Neural cell (in vitro differentiated cells): ENCODE measurements at regions not wholly inside any gene's neighbourhood (a gene's known extent, or its start where the extent isn't known, plus 50 kb on each side); places are given as distances from the start of the nearest gene placed in this dataset.

Source experiments
- H2AFZ ChIP-seq: fragments of 200-600, 300-800 bp; sonication (generic), shearing (Covaris generic); 2 replicates; pipeline ENCODE4 v1.6.0; 2014; ENCODE audit warnings: low read depth, mild to moderate bottlenecking, antibody characterized with exemption, low read length, moderate library complexity
- H3F3A ChIP-seq: fragments of 200-600 bp; shearing (Covaris generic); 2 replicates; pipeline ENCODE4 v1.6.1; 2016; ENCODE audit warnings: mild to moderate bottlenecking, moderate library complexity, mixed read lengths, antibody characterized with exemption, low read length; ENCODE audit not compliant: insufficient read depth, poor library complexity, severe bottlenecking
- H3K27ac ChIP-seq: fragments of 200-600, 300-800 bp; sonication (generic), shearing (Covaris generic); 2 replicates; pipeline ENCODE4 v1.5.1; 2014; ENCODE audit warnings: mild to moderate bottlenecking, low read length, moderate library complexity
- H3K27me3 ChIP-seq: fragments of 300-800, 200-600 bp; sonication (generic), shearing (Covaris generic); 2 replicates; pipeline ENCODE4 v1.6.0; 2014; ENCODE audit warnings: mild to moderate bottlenecking, low read depth, low read length, moderate library complexity; ENCODE audit not compliant: insufficient read depth
- H3K36me3 ChIP-seq: fragments of 300-800, 200-600 bp; sonication (generic), shearing (Covaris generic); 2 replicates; pipeline ENCODE4 v1.5.1; 2014; ENCODE audit warnings: mild to moderate bottlenecking, antibody characterized with exemption, low read length, moderate library complexity; ENCODE audit not compliant: insufficient read depth
- H3K4me2 ChIP-seq: fragments of 300-800, 200-600 bp; sonication (generic), shearing (Covaris generic); 2 replicates; pipeline ENCODE4 v1.6.0; 2014; ENCODE audit warnings: mild to moderate bottlenecking, low read length
- H3K4me3 ChIP-seq: fragments of 300-800, 200-600 bp; sonication (generic), shearing (Covaris generic); 2 replicates; pipeline ENCODE4 v1.5.1; 2014; ENCODE audit warnings: mild to moderate bottlenecking, low read length, moderate library complexity
- H3K79me2 ChIP-seq: fragments of 200-600 bp; shearing (Covaris generic); replicated peaks from 2 replicates; pipeline ENCODE4 v1.6.0; 2014; ENCODE audit warnings: mild to moderate bottlenecking, low read length, moderate library complexity; ENCODE audit not compliant: insufficient read depth
- H3K9ac ChIP-seq: fragments of 300-800, 200-600 bp; sonication (generic), shearing (Covaris generic); 2 replicates; pipeline ENCODE4 v1.6.1; 2016; ENCODE audit warnings: mild to moderate bottlenecking, low read length, mixed read lengths
- H3K9me2 ChIP-seq: fragments of 200-600 bp; shearing (Covaris generic); 2 replicates; pipeline ENCODE4 v1.6.1; 2016; ENCODE audit warnings: mild to moderate bottlenecking, low read length, mixed read lengths; ENCODE audit not compliant: insufficient read depth
- H3K9me3 ChIP-seq: fragments of 200-600, 300-800 bp; sonication (generic), shearing (Covaris generic); 2 replicates; pipeline ENCODE4 v1.6.1; 2016; ENCODE audit warnings: mild to moderate bottlenecking, mixed run types, low read length, moderate library complexity, mixed read lengths
- H4K20me1 ChIP-seq: fragments of 200-600 bp; shearing (Covaris generic); 2 replicates; pipeline ENCODE4 v1.6.1; 2016; ENCODE audit warnings: mild to moderate bottlenecking, mixed run types; ENCODE audit not compliant: insufficient read depth
- EP300 ChIP-seq: fragments of 450-650 bp; conservative IDR thresholded peaks from 2 replicates; pipeline ENCODE4 v1.6.1; 2014; ENCODE audit warnings: antibody characterized with exemption, mild to moderate bottlenecking, moderate library complexity; ENCODE audit not compliant: poor library complexity, severe bottlenecking
- EZH2 ChIP-seq: fragments of 200-600, 300-800 bp; shearing (Covaris generic), sonication (generic); IDR thresholded peaks from 2 replicates; pipeline ENCODE4 v1.6.1; 2014; ENCODE audit warnings: antibody characterized with exemption, low read length, borderline replicate concordance, mild to moderate bottlenecking; ENCODE audit not compliant: insufficient read depth, poor library complexity, severe bottlenecking
- MXI1 ChIP-seq: fragments of 450-650 bp; conservative IDR thresholded peaks from 2 replicates; pipeline ENCODE4 v1.6.1; 2014; ENCODE audit warnings: antibody characterized with exemption, mild to moderate bottlenecking; ENCODE audit not compliant: poor library complexity, severe bottlenecking
- POLR2AphosphoS5 ChIP-seq: IDR thresholded peaks from 2 replicates; pipeline ENCODE4 v1.6.1; 2012
- RAD21 ChIP-seq: fragments of 450-650 bp; conservative IDR thresholded peaks from 2 replicates; pipeline ENCODE4 v1.6.1; 2014; ENCODE audit warnings: antibody characterized with exemption, mild to moderate bottlenecking, moderate library complexity
- SMC3 ChIP-seq: fragments of 450-650 bp; conservative IDR thresholded peaks from 2 replicates; pipeline ENCODE4 v1.6.1; 2014; ENCODE audit warnings: antibody characterized with exemption, mild to moderate bottlenecking, moderate library complexity; ENCODE audit not compliant: poor library complexity
- TAF1 ChIP-seq: IDR thresholded peaks from 2 replicates; pipeline ENCODE4 v1.6.1; 2012; ENCODE audit warnings: low read depth
- TF ChIP-seq, protein P1 (sequence below): fragments of 450-650 bp; IDR thresholded peaks from 2 replicates; pipeline ENCODE4 v1.5.1; 2014; ENCODE audit warnings: antibody characterized with exemption, mild to moderate bottlenecking, moderate library complexity; ENCODE audit not compliant: poor library complexity, severe bottlenecking
- TF ChIP-seq, protein P2 (sequence below): IDR thresholded peaks from 2 replicates; pipeline ENCODE4 v1.6.1; 2012; ENCODE audit warnings: borderline replicate concordance

DNA sequence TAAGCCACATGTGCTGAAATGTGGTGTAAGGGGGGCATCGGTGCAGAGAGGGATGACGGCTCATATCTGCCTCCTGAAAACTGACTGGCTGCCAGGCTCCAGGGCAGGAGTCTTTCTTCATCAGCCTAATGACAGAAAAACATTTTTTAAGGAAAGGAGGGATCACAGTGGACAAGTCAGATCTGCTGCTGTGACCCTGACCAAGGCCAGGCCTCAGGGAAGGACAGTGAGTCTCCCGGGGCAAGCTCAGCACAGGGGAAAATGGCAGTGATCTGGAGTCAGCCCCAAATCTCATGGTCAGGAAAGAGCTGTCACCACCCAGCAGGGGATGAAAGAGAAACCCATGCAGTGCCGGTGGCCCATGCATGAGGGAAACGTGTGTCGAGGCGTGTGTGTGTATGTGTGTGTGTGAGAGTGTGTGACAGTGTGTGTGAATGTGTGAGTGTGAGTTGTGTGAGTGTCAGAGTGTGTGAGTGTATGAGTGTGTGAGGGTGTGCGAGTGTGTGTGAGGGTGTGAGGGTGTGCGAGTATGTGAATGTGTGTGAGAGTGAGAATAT is 134.5 kb downstream of the INHBB start:
- Histone ChIP-seq H3K79me2 (no peaks in the 10 kb centered on the region), H3K4me2 (no peak overlapping the region), H3K9me2 (no peaks in the 10 kb centered on the region), H4K20me1 (no peaks in the 10 kb centered on the region), H3K4me3 (no peak overlapping the region), H3K27me3 (no peaks in the 10 kb centered on the region), H3K27ac (no peak overlapping the region), H3K36me3 (no peaks in the 10 kb centered on the region), H2AFZ (no peak overlapping the region), H3K9me3 (no peaks in the 10 kb centered on the region), H3K9ac (no peak overlapping the region), H3F3A (no peaks in the 10 kb centered on the region)
- TF ChIP-seq POLR2AphosphoS5: no peak
- TF ChIP-seq, protein P1, sequence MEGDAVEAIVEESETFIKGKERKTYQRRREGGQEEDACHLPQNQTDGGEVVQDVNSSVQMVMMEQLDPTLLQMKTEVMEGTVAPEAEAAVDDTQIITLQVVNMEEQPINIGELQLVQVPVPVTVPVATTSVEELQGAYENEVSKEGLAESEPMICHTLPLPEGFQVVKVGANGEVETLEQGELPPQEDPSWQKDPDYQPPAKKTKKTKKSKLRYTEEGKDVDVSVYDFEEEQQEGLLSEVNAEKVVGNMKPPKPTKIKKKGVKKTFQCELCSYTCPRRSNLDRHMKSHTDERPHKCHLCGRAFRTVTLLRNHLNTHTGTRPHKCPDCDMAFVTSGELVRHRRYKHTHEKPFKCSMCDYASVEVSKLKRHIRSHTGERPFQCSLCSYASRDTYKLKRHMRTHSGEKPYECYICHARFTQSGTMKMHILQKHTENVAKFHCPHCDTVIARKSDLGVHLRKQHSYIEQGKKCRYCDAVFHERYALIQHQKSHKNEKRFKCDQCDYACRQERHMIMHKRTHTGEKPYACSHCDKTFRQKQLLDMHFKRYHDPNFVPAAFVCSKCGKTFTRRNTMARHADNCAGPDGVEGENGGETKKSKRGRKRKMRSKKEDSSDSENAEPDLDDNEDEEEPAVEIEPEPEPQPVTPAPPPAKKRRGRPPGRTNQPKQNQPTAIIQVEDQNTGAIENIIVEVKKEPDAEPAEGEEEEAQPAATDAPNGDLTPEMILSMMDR: no peak
- TF ChIP-seq EP300: no peak
- TF ChIP-seq TAF1: no peak
- no peak for TF ChIP-seq MXI1
- TF ChIP-seq RAD21: no peak
- no peak for TF ChIP-seq EZH2
- TF ChIP-seq, protein P2, sequence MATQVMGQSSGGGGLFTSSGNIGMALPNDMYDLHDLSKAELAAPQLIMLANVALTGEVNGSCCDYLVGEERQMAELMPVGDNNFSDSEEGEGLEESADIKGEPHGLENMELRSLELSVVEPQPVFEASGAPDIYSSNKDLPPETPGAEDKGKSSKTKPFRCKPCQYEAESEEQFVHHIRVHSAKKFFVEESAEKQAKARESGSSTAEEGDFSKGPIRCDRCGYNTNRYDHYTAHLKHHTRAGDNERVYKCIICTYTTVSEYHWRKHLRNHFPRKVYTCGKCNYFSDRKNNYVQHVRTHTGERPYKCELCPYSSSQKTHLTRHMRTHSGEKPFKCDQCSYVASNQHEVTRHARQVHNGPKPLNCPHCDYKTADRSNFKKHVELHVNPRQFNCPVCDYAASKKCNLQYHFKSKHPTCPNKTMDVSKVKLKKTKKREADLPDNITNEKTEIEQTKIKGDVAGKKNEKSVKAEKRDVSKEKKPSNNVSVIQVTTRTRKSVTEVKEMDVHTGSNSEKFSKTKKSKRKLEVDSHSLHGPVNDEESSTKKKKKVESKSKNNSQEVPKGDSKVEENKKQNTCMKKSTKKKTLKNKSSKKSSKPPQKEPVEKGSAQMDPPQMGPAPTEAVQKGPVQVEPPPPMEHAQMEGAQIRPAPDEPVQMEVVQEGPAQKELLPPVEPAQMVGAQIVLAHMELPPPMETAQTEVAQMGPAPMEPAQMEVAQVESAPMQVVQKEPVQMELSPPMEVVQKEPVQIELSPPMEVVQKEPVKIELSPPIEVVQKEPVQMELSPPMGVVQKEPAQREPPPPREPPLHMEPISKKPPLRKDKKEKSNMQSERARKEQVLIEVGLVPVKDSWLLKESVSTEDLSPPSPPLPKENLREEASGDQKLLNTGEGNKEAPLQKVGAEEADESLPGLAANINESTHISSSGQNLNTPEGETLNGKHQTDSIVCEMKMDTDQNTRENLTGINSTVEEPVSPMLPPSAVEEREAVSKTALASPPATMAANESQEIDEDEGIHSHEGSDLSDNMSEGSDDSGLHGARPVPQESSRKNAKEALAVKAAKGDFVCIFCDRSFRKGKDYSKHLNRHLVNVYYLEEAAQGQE: no peak
- TF ChIP-seq SMC3: no peak

DNA sequence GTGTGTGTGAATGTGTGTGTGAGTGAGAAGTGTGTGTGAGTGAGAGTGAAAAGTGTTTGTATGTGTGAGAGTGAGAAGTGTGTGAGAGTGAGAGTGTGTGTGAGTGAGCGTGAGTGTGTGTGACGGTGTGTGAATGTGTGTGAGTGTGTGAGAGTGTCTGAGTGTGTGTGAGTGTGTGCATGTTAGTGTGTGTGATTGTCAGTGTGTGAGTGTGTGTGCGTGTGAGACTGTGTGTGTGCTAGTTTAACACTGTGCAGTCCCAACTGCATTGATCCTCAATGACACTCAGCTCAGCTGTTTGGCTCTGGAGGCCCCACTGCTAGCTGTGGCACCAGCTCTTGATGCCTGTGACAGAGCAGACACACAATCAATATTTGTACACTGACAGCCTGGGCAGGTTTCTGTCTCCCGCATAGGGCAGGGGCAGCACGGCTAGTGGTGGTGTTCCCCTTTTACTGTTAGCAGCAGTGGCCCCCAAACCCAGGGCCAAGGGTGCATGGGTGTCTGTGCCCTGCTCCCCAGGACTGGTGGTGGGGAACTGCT is 135.0 kb downstream of the INHBB start:
- Histone ChIP-seq H3K4me3 (no peak overlapping the region), H3K9me3 (no peaks in the 10 kb centered on the region), H3K27me3 (no peaks in the 10 kb centered on the region), H3K9me2 (no peaks in the 10 kb centered on the region), H3K4me2 (no peak overlapping the region), H3K36me3 (no peaks in the 10 kb centered on the region), H4K20me1 (no peaks in the 10 kb centered on the region), H3K79me2 (no peaks in the 10 kb centered on the region), H2AFZ (no peak overlapping the region), H3F3A (no peaks in the 10 kb centered on the region), H3K9ac (no peak overlapping the region), H3K27ac (no peak overlapping the region)
- TF ChIP-seq, protein P1: no peak
- TF ChIP-seq, protein P2: no peak
- TF ChIP-seq EZH2: no peak
- TF ChIP-seq TAF1: no peak
- no peak for TF ChIP-seq SMC3
- TF ChIP-seq RAD21: no peak
- no peak for TF ChIP-seq EP300
- no peak for TF ChIP-seq POLR2AphosphoS5
- TF ChIP-seq MXI1: no peak
